ENCODE measurements at regions not wholly inside any gene's neighbourhood (a gene's known extent, or its start where the extent isn't known, plus 50 kb on each side); places are given as distances from the start of the nearest gene placed in this dataset.

DNA sequence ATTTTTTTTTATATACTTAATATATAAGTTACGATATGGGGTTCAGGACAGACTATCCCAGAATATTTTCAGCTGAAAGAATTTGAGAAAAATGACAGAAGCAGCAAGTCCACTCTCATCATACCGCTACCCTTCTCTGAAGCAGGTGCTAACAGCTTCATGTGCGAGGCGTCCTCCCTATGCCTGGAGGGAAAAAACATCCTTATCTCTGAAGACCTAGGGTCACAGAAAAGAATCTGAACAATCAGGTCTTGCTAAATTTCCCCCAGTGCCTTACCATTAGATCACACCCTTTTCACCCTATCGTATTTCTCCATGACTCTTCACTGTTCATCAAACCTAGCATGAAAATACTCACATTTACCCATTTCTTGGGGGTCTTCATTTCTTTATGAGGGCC lies 51.9 kb upstream of the CREB1 start:
- Histone ChIP-seq H3K9ac (ENCODE audit: low read length) (no peak overlapping the region), H3K36me3 (ENCODE audit: insufficient read depth, low read length) (no peaks in the 10 kb centered on the region), H3K4me2 (ENCODE audit: low read length) (no peak overlapping the region), H3K27me3 (ENCODE audit: insufficient read depth, low read depth, low read length) (no peaks in the 10 kb centered on the region), H4K20me1 (ENCODE audit: insufficient read depth) (no peaks in the 10 kb centered on the region), H3K79me2 (replicated peaks; ENCODE audit: insufficient read depth, low read length) (peaks cover under 1% of the 10 kb centered on the region), H3K27ac (ENCODE audit: low read length) (no peak overlapping the region), H3F3A (ENCODE audit: insufficient read depth, low read length, poor library complexity, severe bottlenecking) (no peaks in the 10 kb centered on the region), H3K9me2 (ENCODE audit: insufficient read depth, low read length) (no peaks in the 10 kb centered on the region), H2AFZ (ENCODE audit: low read depth, low read length) (no peak overlapping the region), H3K9me3 (ENCODE audit: low read length) (no peaks in the 10 kb centered on the region), H3K4me3 (ENCODE audit: low read length) (no peak overlapping the region)
- TF ChIP-seq POLR2AphosphoS5 (IDR thresholded peaks at IDR 0.05) (no peak), RAD21 (conservative IDR thresholded peaks at IDR 0.05) (no peak), TAF1 (IDR thresholded peaks at IDR 0.05; ENCODE audit: low read depth) (no peak), EP300 (conservative IDR thresholded peaks at IDR 0.05; ENCODE audit: poor library complexity, severe bottlenecking) (no peak), SMC3 (conservative IDR thresholded peaks at IDR 0.05; ENCODE audit: poor library complexity) (no peak), EZH2 (IDR thresholded peaks at IDR 0.05; ENCODE audit: borderline replicate concordance, insufficient read depth, low read length, poor library complexity, severe bottlenecking) (no peak), MXI1 (conservative IDR thresholded peaks at IDR 0.05; ENCODE audit: poor library complexity, severe bottlenecking) (no peak)
- TF ChIP-seq, protein P1, sequence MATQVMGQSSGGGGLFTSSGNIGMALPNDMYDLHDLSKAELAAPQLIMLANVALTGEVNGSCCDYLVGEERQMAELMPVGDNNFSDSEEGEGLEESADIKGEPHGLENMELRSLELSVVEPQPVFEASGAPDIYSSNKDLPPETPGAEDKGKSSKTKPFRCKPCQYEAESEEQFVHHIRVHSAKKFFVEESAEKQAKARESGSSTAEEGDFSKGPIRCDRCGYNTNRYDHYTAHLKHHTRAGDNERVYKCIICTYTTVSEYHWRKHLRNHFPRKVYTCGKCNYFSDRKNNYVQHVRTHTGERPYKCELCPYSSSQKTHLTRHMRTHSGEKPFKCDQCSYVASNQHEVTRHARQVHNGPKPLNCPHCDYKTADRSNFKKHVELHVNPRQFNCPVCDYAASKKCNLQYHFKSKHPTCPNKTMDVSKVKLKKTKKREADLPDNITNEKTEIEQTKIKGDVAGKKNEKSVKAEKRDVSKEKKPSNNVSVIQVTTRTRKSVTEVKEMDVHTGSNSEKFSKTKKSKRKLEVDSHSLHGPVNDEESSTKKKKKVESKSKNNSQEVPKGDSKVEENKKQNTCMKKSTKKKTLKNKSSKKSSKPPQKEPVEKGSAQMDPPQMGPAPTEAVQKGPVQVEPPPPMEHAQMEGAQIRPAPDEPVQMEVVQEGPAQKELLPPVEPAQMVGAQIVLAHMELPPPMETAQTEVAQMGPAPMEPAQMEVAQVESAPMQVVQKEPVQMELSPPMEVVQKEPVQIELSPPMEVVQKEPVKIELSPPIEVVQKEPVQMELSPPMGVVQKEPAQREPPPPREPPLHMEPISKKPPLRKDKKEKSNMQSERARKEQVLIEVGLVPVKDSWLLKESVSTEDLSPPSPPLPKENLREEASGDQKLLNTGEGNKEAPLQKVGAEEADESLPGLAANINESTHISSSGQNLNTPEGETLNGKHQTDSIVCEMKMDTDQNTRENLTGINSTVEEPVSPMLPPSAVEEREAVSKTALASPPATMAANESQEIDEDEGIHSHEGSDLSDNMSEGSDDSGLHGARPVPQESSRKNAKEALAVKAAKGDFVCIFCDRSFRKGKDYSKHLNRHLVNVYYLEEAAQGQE (IDR thresholded peaks at IDR 0.05; ENCODE audit: borderline replicate concordance) = no peak
- TF ChIP-seq, protein P2, sequence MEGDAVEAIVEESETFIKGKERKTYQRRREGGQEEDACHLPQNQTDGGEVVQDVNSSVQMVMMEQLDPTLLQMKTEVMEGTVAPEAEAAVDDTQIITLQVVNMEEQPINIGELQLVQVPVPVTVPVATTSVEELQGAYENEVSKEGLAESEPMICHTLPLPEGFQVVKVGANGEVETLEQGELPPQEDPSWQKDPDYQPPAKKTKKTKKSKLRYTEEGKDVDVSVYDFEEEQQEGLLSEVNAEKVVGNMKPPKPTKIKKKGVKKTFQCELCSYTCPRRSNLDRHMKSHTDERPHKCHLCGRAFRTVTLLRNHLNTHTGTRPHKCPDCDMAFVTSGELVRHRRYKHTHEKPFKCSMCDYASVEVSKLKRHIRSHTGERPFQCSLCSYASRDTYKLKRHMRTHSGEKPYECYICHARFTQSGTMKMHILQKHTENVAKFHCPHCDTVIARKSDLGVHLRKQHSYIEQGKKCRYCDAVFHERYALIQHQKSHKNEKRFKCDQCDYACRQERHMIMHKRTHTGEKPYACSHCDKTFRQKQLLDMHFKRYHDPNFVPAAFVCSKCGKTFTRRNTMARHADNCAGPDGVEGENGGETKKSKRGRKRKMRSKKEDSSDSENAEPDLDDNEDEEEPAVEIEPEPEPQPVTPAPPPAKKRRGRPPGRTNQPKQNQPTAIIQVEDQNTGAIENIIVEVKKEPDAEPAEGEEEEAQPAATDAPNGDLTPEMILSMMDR (IDR thresholded peaks at IDR 0.05; ENCODE audit: poor library complexity, severe bottlenecking) = no peak

DNA sequence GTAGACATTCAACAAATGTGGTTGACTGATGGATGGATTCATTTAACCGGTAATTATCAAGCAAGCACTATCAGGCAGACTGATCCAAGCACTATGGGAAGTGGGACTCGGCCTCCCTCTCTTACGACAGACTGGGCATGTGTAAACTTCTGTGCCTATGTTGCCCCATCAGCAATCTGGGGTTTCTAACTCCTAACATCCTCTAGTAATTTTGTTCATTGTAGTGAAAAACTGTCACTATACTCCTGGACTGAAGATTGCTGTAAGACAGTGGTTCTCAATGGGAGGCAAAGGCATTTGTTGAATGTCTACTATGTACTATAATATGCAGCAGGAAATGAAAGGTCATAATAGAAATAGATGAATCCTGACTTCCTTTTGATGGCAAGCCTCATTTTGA lies 51.2 kb upstream of the CREB1 start:
- Histone ChIP-seq H3K79me2 (replicated peaks; ENCODE audit: insufficient read depth, low read length) (no peaks in the 10 kb centered on the region), H3K27me3 (ENCODE audit: insufficient read depth, low read depth, low read length) (no peaks in the 10 kb centered on the region), H3K4me3 (ENCODE audit: low read length) (no peak overlapping the region), H2AFZ (ENCODE audit: low read depth, low read length) (no peak overlapping the region), H3F3A (ENCODE audit: insufficient read depth, low read length, poor library complexity, severe bottlenecking) (no peaks in the 10 kb centered on the region), H3K27ac (ENCODE audit: low read length) (no peak overlapping the region), H3K9ac (ENCODE audit: low read length) (no peak overlapping the region), H3K4me2 (ENCODE audit: low read length) (no peak overlapping the region), H3K36me3 (ENCODE audit: insufficient read depth, low read length) (no peaks in the 10 kb centered on the region), H4K20me1 (ENCODE audit: insufficient read depth) (no peaks in the 10 kb centered on the region), H3K9me2 (ENCODE audit: insufficient read depth, low read length) (no peaks in the 10 kb centered on the region), H3K9me3 (ENCODE audit: low read length) (no peaks in the 10 kb centered on the region)
- TF ChIP-seq MXI1 (conservative IDR thresholded peaks at IDR 0.05; ENCODE audit: poor library complexity, severe bottlenecking) (no peak), EP300 (conservative IDR thresholded peaks at IDR 0.05; ENCODE audit: poor library complexity, severe bottlenecking) (no peak), TAF1 (IDR thresholded peaks at IDR 0.05; ENCODE audit: low read depth) (no peak), SMC3 (conservative IDR thresholded peaks at IDR 0.05; ENCODE audit: poor library complexity) (no peak), EZH2 (IDR thresholded peaks at IDR 0.05; ENCODE audit: borderline replicate concordance, insufficient read depth, low read length, poor library complexity, severe bottlenecking) (no peak), RAD21 (conservative IDR thresholded peaks at IDR 0.05) (no peak), POLR2AphosphoS5 (IDR thresholded peaks at IDR 0.05) (no peak)
- TF ChIP-seq, protein P2 (IDR thresholded peaks at IDR 0.05; ENCODE audit: poor library complexity, severe bottlenecking) = no peak
- TF ChIP-seq, protein P1 (IDR thresholded peaks at IDR 0.05; ENCODE audit: borderline replicate concordance) = no peak
